ENCODE measurements at regions not wholly inside any gene's neighbourhood (a gene's known extent, or its start where the extent isn't known, plus 50 kb on each side); places are given as distances from the start of the nearest gene placed in this dataset.

- TF ChIP-seq POLR2AphosphoS5 (IDR thresholded peaks at IDR 0.05; ENCODE audit: low read depth, low read length), result no peak
- no peak for TF ChIP-seq TCF7L2 (IDR thresholded peaks at IDR 0.05; ENCODE audit: low read depth, low read length)
- TF ChIP-seq CTCF (IDR thresholded peaks at IDR 0.05), result no peak
- no peak for TF ChIP-seq SIN3A (IDR thresholded peaks at IDR 0.05; ENCODE audit: borderline replicate concordance, insufficient read depth, low read depth, low read length)
- TF ChIP-seq, protein P1, sequence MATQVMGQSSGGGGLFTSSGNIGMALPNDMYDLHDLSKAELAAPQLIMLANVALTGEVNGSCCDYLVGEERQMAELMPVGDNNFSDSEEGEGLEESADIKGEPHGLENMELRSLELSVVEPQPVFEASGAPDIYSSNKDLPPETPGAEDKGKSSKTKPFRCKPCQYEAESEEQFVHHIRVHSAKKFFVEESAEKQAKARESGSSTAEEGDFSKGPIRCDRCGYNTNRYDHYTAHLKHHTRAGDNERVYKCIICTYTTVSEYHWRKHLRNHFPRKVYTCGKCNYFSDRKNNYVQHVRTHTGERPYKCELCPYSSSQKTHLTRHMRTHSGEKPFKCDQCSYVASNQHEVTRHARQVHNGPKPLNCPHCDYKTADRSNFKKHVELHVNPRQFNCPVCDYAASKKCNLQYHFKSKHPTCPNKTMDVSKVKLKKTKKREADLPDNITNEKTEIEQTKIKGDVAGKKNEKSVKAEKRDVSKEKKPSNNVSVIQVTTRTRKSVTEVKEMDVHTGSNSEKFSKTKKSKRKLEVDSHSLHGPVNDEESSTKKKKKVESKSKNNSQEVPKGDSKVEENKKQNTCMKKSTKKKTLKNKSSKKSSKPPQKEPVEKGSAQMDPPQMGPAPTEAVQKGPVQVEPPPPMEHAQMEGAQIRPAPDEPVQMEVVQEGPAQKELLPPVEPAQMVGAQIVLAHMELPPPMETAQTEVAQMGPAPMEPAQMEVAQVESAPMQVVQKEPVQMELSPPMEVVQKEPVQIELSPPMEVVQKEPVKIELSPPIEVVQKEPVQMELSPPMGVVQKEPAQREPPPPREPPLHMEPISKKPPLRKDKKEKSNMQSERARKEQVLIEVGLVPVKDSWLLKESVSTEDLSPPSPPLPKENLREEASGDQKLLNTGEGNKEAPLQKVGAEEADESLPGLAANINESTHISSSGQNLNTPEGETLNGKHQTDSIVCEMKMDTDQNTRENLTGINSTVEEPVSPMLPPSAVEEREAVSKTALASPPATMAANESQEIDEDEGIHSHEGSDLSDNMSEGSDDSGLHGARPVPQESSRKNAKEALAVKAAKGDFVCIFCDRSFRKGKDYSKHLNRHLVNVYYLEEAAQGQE (IDR thresholded peaks at IDR 0.05; ENCODE audit: insufficient read depth in 1 of 2, low read depth in 2 of 2, low read length in 1 of 2), result no peak
- in situ Hi-C loops (cut with HindIII; ENCODE audit: low pct_unique_long_range_greater_than_20kb, low sequenced_read_pairs), result no loop called here
- Histone ChIP-seq H3K36me3 (ENCODE audit: control insufficient read depth, insufficient read depth, low read length) (no peaks in the 10 kb centered on the region), H3K4me3 (ENCODE audit: low read depth in 2 of 2, low read length in 2 of 2) (no peak overlapping the region), H3K9me3 (ENCODE audit: control insufficient read depth, insufficient read depth, low read depth, low read length) (no peaks in the 10 kb centered on the region), H3K4me1 (ENCODE audit: control insufficient read depth, insufficient read depth, low read length) (no peaks in the 10 kb centered on the region), H3K27me3 (ENCODE audit: control insufficient read depth, insufficient read depth, low read length) (no peaks in the 10 kb centered on the region), H3K27ac (ENCODE audit: low read length) (no peak overlapping the region)
- no TSS peak for BruUV-seq (replicated peaks)
- ChIA-PET CTCF (interaction anchor here (0.6 kb wide), 1 partner anchor 31 kb away, joined by 5 read pairs; no protein-coding TSS in a partner anchor), POLR2A (no interaction called here)
- intact Hi-C loops (cut with micrococcal nuclease; ENCODE audit: unreplicated experiment), result no loop called here
- DNase-seq (ENCODE audit: low read depth, low spot score) (no peak), ATAC-seq (no peak)
Measured at GRCh38 chrX:96449191-96449590, 235.5 kb upstream of the DIAPH2 start.

GRCh38 chrX:96449896-96450295 is 234.7 kb upstream of the DIAPH2 start:
- ATAC-seq (no peak), DNase-seq (ENCODE audit: low read depth, low spot score) (no peak)
- no peaks in the 10 kb centered on the region for H3K36me3 ChIP-seq (ENCODE audit: control insufficient read depth, insufficient read depth, low read length)
- in situ Hi-C loops (cut with HindIII; ENCODE audit: low pct_unique_long_range_greater_than_20kb, low sequenced_read_pairs) (no loop called here), intact Hi-C loops (cut with micrococcal nuclease; ENCODE audit: unreplicated experiment) (no loop called here)
- H3K27me3 ChIP-seq (ENCODE audit: control insufficient read depth, insufficient read depth, low read length), result no peaks in the 10 kb centered on the region
- POLR2A ChIA-PET, result no interaction called here
- H3K4me3 ChIP-seq (ENCODE audit: low read depth in 2 of 2, low read length in 2 of 2), result no peak overlapping the region
- no peak for TF ChIP-seq SIN3A (IDR thresholded peaks at IDR 0.05; ENCODE audit: borderline replicate concordance, insufficient read depth, low read depth, low read length)
- no peak for TF ChIP-seq TCF7L2 (IDR thresholded peaks at IDR 0.05; ENCODE audit: low read depth, low read length)
- TF ChIP-seq, protein P1 (IDR thresholded peaks at IDR 0.05; ENCODE audit: insufficient read depth in 1 of 2, low read depth in 2 of 2, low read length in 1 of 2), result no peak
- no peak for TF ChIP-seq POLR2AphosphoS5 (IDR thresholded peaks at IDR 0.05; ENCODE audit: low read depth, low read length)
- no peak for TF ChIP-seq CTCF (IDR thresholded peaks at IDR 0.05)
- CTCF ChIA-PET, result no interaction called here
- no TSS peak for BruUV-seq (replicated peaks)
- H3K4me1 ChIP-seq (ENCODE audit: control insufficient read depth, insufficient read depth, low read length), result no peaks in the 10 kb centered on the region
- no peak overlapping the region for H3K27ac ChIP-seq (ENCODE audit: low read length)
- no peaks in the 10 kb centered on the region for H3K9me3 ChIP-seq (ENCODE audit: control insufficient read depth, insufficient read depth, low read depth, low read length)

All from Panc1 (cell line).